ENCODE measurements at regions not wholly inside any gene's neighbourhood (a gene's known extent, or its start where the extent isn't known, plus 50 kb on each side); places are given as distances from the start of the nearest gene placed in this dataset.

- DNase-seq (no peak), ATAC-seq (ENCODE audit: insufficient read depth, low FRiP score) (no peak)
- Histone ChIP-seq H3K4me1 (ENCODE audit: control insufficient read depth in 5 of 5, insufficient read depth in 5 of 5, low read length in 5 of 5) (peaks cover 0 to 18% (median 0%) of the 10 kb centered on the region in 5 donors), H3K9me3 (ENCODE audit: control insufficient read depth in 4 of 4, insufficient read depth in 3 of 4, low read length in 3 of 4) (no peaks in the 10 kb centered on the region), H3K4me3 (no peak overlapping the region), H3K27me3 (ENCODE audit: control insufficient read depth in 3 of 3, insufficient read depth in 3 of 3, low read length in 2 of 3) (no peaks in the 10 kb centered on the region), H3K36me3 (ENCODE audit: control insufficient read depth in 4 of 4, insufficient read depth in 4 of 4, low read length in 4 of 4) (no peaks in the 10 kb centered on the region), H3K9ac (ENCODE audit: insufficient read depth in 1 of 2, low read length in 2 of 2) (no peak overlapping the region), H3K27ac (ENCODE audit: low read depth in 1 of 2, low read length in 1 of 2) (no peak overlapping the region)
- TF ChIP-seq, protein P1, sequence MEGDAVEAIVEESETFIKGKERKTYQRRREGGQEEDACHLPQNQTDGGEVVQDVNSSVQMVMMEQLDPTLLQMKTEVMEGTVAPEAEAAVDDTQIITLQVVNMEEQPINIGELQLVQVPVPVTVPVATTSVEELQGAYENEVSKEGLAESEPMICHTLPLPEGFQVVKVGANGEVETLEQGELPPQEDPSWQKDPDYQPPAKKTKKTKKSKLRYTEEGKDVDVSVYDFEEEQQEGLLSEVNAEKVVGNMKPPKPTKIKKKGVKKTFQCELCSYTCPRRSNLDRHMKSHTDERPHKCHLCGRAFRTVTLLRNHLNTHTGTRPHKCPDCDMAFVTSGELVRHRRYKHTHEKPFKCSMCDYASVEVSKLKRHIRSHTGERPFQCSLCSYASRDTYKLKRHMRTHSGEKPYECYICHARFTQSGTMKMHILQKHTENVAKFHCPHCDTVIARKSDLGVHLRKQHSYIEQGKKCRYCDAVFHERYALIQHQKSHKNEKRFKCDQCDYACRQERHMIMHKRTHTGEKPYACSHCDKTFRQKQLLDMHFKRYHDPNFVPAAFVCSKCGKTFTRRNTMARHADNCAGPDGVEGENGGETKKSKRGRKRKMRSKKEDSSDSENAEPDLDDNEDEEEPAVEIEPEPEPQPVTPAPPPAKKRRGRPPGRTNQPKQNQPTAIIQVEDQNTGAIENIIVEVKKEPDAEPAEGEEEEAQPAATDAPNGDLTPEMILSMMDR (IDR thresholded peaks at IDR 0.05; ENCODE audit: control extremely low read depth, extremely low read depth) = no peak
- WGBS, 2 donors = 89 to 93% methylated on average over 2 of the region's 2 CpGs
Observed at GRCh38 chr7:114760477-114760876, 161.4 kb upstream of the MDFIC start.

DNA sequence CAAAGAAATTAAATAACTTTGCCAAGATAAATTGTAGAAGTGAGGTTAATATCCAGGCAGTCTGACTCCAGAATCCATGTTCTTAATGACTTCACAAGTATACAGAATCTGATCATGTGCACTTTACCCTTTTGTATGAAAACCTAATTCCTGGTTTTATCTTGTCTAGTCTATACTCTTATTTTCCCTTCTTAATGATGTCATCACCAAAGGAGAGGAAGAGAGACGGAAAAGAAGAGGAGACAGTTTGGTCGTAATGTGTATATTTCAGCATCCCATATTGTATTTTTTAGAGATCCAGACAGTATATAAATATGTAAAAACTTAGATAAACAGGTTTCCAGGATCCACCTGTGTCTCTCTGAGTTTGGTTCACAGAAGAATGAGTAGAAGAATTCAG lies 159.9 kb upstream of the MDFIC start:
- H3K27me3 ChIP-seq (ENCODE audit: control insufficient read depth in 3 of 3, insufficient read depth in 3 of 3, low read length in 2 of 3) = no peaks in the 10 kb centered on the region
- ATAC-seq (ENCODE audit: insufficient read depth, low FRiP score) = no peak
- H3K9me3 ChIP-seq (ENCODE audit: control insufficient read depth in 4 of 4, insufficient read depth in 3 of 4, low read length in 3 of 4) = no peaks in the 10 kb centered on the region

GRCh38 chr7:114765331-114766040 lies 156.4 kb upstream of the MDFIC start:
- no peak for ATAC-seq (ENCODE audit: insufficient read depth, low FRiP score)
- WGBS, 2 donors = 82% methylated on average over 2 of the region's 2 CpGs

More for the DNA sequence above, 159.9 kb upstream of the MDFIC start:
- WGBS, 2 donors = 90 to 98% methylated on average over 2 of the region's 2 CpGs
- Histone ChIP-seq H3K27ac (ENCODE audit: low read depth in 1 of 2, low read length in 1 of 2) (no peak overlapping the region), H3K4me1 (ENCODE audit: control insufficient read depth in 5 of 5, insufficient read depth in 5 of 5, low read length in 5 of 5) (peaks cover 0 to 6% (median 0%) of the 10 kb centered on the region in 5 donors), H3K9ac (ENCODE audit: insufficient read depth in 1 of 2, low read length in 2 of 2) (no peak overlapping the region), H3K36me3 (ENCODE audit: control insufficient read depth in 4 of 4, insufficient read depth in 4 of 4, low read length in 4 of 4) (no peaks in the 10 kb centered on the region), H3K4me3 (no peak overlapping the region)
- no peak for DNase-seq
- TF ChIP-seq, protein P1 (IDR thresholded peaks at IDR 0.05; ENCODE audit: control extremely low read depth, extremely low read depth) = no peak

More at GRCh38 chr7:114765331-114766040, 156.4 kb upstream of the MDFIC start:
- no peaks in the 10 kb centered on the region for H3K27me3 ChIP-seq (ENCODE audit: control insufficient read depth in 3 of 3, insufficient read depth in 3 of 3, low read length in 2 of 3)
- H3K4me1 ChIP-seq (ENCODE audit: control insufficient read depth in 5 of 5, insufficient read depth in 5 of 5, low read length in 5 of 5) = no peaks in the 10 kb centered on the region
- no peaks in the 10 kb centered on the region for H3K9me3 ChIP-seq (ENCODE audit: control insufficient read depth in 4 of 4, insufficient read depth in 3 of 4, low read length in 3 of 4)
- H3K9ac ChIP-seq (ENCODE audit: insufficient read depth in 1 of 2, low read length in 2 of 2) = no peak overlapping the region
- H3K27ac ChIP-seq (ENCODE audit: low read depth in 1 of 2, low read length in 1 of 2) = no peak overlapping the region
- DNase-seq = no peak
- H3K4me3 ChIP-seq = no peak overlapping the region
- H3K36me3 ChIP-seq (ENCODE audit: control insufficient read depth in 4 of 4, insufficient read depth in 4 of 4, low read length in 4 of 4) = no peaks in the 10 kb centered on the region
- TF ChIP-seq, protein P1 (IDR thresholded peaks at IDR 0.05; ENCODE audit: control extremely low read depth, extremely low read depth) = no peak

Measured in lung (tissue), 11 donors.